H1 (cell line): ENCODE measurements at regions not wholly inside any gene's neighbourhood (a gene's known extent, or its start where the extent isn't known, plus 50 kb on each side); places are given as distances from the start of the nearest gene placed in this dataset.

Experiments
- BCL11A ChIP-seq, 2 experiments: IDR thresholded peaks; one replicate each; pipeline ENCODE4 v1.6.1; 2011; ENCODE audit warnings: low read depth in 2 of 2, low read length in 2 of 2, mild to moderate bottlenecking in 2 of 2
- CHD7 ChIP-seq: fragments of 300-600 bp; sonication (generic); IDR thresholded peaks from 2 replicates; pipeline ENCODE4 v1.7.1; 2012; ENCODE audit warnings: low read length, moderate library complexity, mild to moderate bottlenecking, inconsistent platforms; ENCODE audit not compliant: insufficient replicate concordance
- CTCF ChIP-seq, 3 experiments: IDR thresholded peaks; 1 replicate in 2 of 3; 2 replicates in 1 of 3; pipeline versions ENCODE4 v1.5.1 to v1.6.1; 2011; ENCODE audit warnings: low read length in 3 of 3, mild to moderate bottlenecking in 3 of 3, inconsistent platforms in 2 of 3, low read depth in 1 of 3, moderate library complexity in 1 of 3; ENCODE audit not compliant: insufficient read depth in 1 of 3; ENCODE audit errors: control extremely low read depth in 1 of 3
- EZH2 ChIP-seq: fragments of 200-600 bp; sonication (generic); IDR thresholded peaks from 2 replicates; pipeline ENCODE4 v1.7.1; 2012; ENCODE audit warnings: low read depth, mild to moderate bottlenecking, moderate library complexity, low read length, inconsistent platforms; ENCODE audit not compliant: severe bottlenecking
- GABPA ChIP-seq: IDR thresholded peaks from 2 replicates; pipeline ENCODE4 v1.6.1; 2011; ENCODE audit warnings: mild to moderate bottlenecking, low read length, moderate library complexity, borderline replicate concordance; ENCODE audit not compliant: insufficient read depth
- GTF2F1 ChIP-seq: IDR thresholded peaks from 2 replicates; pipeline ENCODE4 v1.6.1; 2012; ENCODE audit warnings: low read depth, low read length, improper control_type of control experiment, borderline replicate concordance
- RFX5 ChIP-seq: IDR thresholded peaks from 2 replicates; pipeline ENCODE4 v1.6.1; 2011; ENCODE audit warnings: low read depth, low read length, improper control_type of control experiment, borderline replicate concordance
- SIX5 ChIP-seq: IDR thresholded peaks from 2 replicates; pipeline ENCODE4 v1.6.1; 2011; ENCODE audit warnings: mild to moderate bottlenecking, low read depth, low read length
- TCF12 ChIP-seq: IDR thresholded peaks from 2 replicates; pipeline ENCODE4 v1.6.1; 2011; ENCODE audit warnings: low read depth, mild to moderate bottlenecking, low read length

GRCh38 chrX:125444659-125445058, 125.0 kb downstream of the TEX13C start (continued):
- TF ChIP-seq CHD7 (no peak), GABPA (no peak), BCL11A (IDR thresholded peaks at IDR 0.05; ENCODE audit: low read depth in 2 of 2, low read length in 2 of 2) (no peak), RFX5 (no peak), TCF12 (no peak), CTCF (IDR thresholded peaks at IDR 0.05; ENCODE audit: control extremely low read depth in 1 of 3, insufficient read depth in 1 of 3, low read depth in 1 of 3, low read length in 3 of 3) (no peak), EZH2 (no peak), GTF2F1 (no peak), SIX5 (no peak)
